SW 1271 (cell line): ENCODE measurements at regions not wholly inside any gene's neighbourhood (a gene's known extent, or its start where the extent isn't known, plus 50 kb on each side); places are given as distances from the start of the nearest gene placed in this dataset.
"Not testable (repeated sequence)": the region's sequence is repeated elsewhere in the genome, so short reads cannot be mapped to it uniquely, and the experiment has no call there.

Experiments used
- DNase-seq, 2 experiments: peaks; one replicate each; lab custom pipeline; 2025; lab: John Stamatoyannopoulos, UW

DNA sequence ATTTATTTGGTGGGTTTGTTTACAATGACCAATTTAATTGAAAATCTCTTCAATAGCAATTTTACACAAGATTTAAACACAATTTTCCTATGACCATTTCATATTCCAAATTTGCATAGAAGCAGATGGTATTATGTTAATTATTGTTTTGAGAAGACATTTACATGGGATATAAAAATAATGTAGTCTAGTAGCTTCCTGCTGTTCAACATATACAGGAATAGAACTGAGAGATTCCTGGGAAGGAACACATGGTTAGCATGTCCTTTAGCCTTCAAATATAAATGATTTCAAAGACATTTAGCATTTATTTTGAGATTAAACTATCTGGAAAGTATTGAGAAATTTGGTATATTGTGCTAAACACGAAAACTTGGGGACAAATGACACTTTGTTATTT, 129.6 kb downstream of the KCNE4 start:
- DNase-seq: no peak

GRCh38 chr2:223182356-223182755, 130.4 kb downstream of the KCNE4 start:
- no peak for DNase-seq

DNA sequence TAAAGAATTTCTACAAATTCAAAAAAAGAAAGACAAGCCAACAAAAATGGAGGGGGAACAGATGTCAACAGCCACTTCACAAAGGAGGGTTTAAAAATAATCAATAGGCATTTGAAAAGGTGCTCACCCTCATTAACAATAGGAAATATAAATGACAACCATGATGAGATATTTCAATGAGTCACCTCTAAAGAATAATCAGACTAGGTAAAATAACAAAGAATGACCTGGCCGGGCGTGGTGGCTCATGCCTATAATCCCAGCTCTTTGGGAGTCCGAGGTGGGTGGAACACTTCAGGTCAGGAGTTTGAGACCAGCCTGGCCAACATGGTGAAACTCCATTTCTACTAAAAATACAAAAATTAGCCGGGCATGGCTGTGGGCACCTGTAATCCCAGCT, 133.6 kb downstream of the KCNE4 start:
- DNase-seq: no peak

- no peak for DNase-seq
These were observed 135.3 kb downstream of the KCNE4 start for GRCh38 chr2:223187256-223187655.

DNA sequence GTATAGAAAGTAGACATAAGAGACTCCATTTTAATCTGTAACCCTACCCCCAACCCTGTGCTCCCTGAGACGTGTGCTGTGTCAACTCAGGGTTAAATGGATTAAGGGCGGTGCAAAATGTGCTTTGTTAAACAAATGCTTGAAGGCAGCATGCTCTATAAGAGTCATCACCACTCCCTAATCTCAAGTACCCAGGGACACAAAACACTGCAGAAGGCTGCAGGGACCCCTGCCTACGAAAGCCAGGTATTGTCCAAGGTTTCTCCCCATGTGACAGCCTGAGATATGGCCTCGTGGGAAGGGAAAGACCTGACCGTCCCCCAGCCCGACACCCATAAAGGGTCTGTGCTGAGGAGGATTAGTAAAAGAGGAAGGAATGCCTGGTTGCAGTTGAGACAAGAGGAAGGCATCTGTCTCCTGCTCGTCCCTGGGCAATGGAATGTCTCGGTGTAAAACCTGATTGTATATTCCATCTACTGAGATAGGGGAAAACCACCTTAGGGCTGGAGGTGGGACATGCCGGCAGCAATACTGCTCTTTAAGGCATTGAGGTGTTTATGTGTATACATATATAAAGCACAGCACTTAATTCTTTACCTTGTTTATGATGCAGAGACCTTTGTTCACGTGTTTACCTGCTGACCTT, 138.7 kb downstream of the KCNE4 start:
- DNase-seq: not testable (repeated sequence)

DNA sequence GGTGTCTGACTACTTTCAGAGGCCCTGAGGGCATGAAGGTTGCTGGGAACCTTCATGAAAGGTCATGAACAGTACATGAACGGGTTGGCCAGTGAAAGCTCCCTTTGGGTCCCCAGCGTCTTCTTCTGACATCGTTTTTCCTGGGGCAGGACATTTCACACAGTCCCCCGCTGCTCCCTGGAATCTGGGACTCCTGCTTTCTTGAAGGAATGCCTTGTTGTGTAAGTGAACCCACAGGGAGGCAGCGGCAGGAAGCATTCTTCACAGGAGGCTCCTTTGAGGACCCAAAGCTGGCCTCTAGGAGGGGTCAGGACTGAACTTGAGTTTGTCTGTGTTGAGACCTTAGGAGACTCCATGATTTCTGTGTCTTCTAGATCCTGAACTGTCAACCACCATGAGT, 144.3 kb downstream of the KCNE4 start:
- no peak for DNase-seq

- no peak for DNase-seq
These were observed 145.1 kb downstream of the KCNE4 start for GRCh38 chr2:223197046-223197445.

DNA sequence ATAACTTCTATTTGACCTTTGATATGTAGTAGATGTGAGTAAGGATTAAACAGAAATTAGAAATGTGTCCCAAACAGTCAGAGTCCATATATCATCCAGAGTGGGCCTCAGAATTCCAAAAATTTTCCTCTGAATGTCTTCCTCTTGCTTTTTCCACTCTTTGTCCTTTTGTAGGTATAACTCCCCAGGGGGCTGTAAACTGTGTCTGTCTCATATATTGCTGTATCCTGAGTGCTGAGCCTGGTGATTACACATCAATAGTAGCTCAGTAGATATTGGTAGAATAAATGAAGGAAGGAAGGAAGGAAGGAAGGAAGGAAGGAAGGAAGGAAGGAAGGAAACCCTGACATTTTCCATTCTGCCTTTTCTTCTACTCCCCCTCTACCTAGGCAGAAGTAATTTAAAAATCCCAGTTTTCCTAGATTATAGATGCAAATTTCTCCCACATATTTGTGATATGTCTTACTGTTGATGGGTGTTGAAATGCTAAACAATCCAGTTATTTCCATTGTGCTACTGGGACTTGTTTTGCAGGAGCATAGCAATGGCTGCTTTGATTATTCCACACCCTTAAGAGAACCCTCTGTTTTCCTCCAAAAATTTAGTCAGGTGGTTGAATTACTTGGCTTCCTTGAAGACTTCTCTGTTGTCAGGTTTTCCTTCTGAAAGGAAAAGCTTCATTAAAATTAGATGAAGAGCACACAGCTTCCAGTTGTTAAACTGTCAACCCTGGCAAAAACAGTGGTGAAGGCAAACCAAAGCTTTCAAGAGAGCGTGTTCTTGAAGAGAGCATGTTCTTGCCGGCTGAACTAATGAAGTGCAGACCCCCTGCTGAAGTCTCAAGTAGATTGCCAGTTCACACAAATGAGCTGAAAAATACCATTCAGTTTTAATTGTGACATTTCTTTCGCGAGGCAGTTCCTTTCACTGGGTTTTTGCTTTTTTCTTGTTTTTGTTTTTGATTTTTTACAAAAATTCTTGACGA, 147.8 kb downstream of the KCNE4 start:
- DNase-seq: no peak

DNA sequence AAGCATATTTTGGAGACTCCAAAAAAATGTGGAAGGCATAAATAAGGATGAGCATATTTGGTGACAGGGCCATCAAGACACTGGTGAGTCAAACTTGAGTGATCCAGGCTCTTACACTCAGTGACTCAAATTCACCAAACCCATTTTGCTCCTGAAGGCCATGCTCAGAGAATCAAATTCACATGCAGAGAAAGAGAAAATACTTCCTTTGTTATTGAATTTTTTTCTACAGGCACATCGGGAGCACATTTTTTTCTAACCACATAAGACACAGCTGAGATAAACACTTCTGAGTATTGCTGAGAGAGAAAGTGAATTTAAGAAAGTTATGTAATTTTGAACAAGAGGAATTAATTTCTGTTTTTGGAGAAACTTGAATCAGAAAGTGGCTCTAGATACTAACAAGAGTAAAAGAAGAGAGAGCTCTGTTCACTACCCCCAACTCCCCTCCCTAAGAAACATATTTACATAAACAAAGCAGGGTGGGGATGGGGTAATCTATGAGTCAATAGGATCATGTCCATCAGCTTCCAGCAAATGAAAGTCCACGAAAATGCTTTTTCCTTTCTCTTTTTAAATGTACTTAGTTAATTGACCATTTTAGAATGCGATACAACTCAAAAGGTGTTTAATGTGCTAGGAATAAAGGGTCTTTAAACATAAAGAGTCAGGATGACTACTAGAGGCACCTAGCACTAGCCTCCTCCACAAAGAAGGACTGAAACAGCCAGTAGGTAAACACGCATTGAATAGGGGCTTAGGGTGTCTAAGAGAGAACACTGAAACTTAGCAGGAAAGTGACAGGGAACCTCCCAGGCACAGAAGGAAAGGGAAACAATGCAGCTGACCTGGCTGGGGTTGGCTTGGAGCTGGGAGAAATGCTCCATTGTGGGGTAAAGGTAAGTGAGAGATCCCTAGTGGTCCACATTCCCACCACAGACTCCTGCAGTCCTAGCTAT, 152.3 kb downstream of the KCNE4 start:
- DNase-seq: no peak

- no peak for DNase-seq
These were observed 158.5 kb downstream of the KCNE4 start for GRCh38 chr2:223210489-223210888.

GRCh38 chr2:223214394-223215253, 162.6 kb downstream of the KCNE4 start:
- no peak for DNase-seq

DNA sequence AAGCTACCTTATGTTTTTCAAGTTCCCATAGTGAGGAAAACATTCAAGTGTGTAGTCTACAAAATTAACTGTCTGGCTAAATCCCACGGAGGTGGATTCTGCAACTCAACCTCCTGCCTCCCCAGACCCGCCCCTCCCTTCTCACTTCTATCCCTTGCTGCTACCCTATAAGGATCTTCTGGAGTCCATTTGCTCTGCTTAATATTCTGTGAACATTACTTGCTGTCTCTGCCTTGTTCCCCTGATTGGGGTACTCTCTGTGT, 163.2 kb downstream of the KCNE4 start:
- DNase-seq: no peak

GRCh38 chr2:223217373-223217772, 165.4 kb downstream of the KCNE4 start:
- DNase-seq: no peak

DNA sequence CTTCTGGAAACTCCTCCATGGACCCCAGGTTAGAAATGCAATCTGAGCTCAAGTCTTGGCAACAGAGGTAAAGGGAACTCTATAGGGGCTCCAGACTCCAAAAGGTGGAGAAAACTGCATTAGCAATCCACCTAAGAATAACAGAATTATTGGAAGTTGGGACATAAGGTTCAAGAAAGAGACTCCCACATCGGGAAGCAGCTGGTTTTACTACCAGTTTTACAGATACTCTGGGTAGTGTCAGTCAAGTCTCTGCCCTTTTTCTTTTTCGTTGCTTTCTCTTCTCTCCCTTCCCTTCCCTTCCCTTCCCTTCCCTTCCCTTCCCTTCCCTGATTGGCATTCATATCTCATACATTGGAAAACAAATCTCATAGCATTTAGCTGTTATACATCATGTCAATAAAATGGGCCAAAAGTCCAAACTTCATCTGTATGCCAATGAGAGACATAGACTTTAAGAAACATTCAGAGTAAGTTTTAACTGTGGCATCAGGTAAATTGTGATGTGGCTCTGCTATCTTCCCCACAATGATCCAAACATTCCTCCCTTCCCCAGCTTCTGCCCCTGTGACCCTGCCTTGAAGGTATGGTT, 166.7 kb downstream of the KCNE4 start:
- DNase-seq: no peak

GRCh38 chr2:223219872-223220657, 168.1 kb downstream of the KCNE4 start:
- no peak for DNase-seq

- DNase-seq: no peak
These were observed 168.6 kb downstream of the KCNE4 start for GRCh38 chr2:223220658-223220925.

- no peak for DNase-seq
These were observed 169.3 kb downstream of the KCNE4 start for GRCh38 chr2:223221139-223221835.

GRCh38 chr2:223222397-223222796, 170.4 kb downstream of the KCNE4 start:
- DNase-seq: no peak

DNA sequence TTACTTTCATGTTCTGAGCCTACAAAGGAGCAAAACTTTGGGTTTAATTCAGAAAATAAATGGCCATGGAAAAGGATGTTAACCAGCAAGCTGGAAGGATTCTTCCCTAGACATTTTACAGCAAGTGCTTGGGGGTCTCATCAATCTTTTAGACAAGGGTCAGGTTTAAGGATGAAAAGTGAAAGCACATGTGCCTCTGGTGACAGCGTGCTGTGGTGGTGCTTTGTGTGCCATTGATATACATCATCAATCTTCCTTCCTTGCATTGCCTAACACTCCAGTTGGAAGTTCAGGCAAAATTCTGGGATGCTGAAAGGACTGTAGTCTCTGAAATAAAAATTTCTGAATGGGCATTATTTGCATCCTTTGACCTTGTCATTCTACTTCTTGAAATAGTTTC, 171.2 kb downstream of the KCNE4 start:
- no peak for DNase-seq

GRCh38 chr2:223225266-223225665, 173.3 kb downstream of the KCNE4 start:
- DNase-seq: no peak
